HG03457 (cell line): ENCODE measurements at regions not wholly inside any gene's neighbourhood (a gene's known extent, or its start where the extent isn't known, plus 50 kb on each side); places are given as distances from the start of the nearest gene placed in this dataset.

Source experiments
- ATAC-seq: cut with Tn5 transposase; IDR thresholded peaks from one replicate; pipeline ENCODE4 v1.9.1; 2021; ENCODE audit warnings: moderate number of reproducible peaks; ENCODE audit not compliant: unreplicated experiment

GRCh38 chr11:121755906-121756305 lies 303.1 kb upstream of the SORL1-AS1 start:
- ATAC-seq = no peak

GRCh38 chr11:121755191-121755590 lies 302.4 kb upstream of the SORL1-AS1 start:
- ATAC-seq = no peak

DNA sequence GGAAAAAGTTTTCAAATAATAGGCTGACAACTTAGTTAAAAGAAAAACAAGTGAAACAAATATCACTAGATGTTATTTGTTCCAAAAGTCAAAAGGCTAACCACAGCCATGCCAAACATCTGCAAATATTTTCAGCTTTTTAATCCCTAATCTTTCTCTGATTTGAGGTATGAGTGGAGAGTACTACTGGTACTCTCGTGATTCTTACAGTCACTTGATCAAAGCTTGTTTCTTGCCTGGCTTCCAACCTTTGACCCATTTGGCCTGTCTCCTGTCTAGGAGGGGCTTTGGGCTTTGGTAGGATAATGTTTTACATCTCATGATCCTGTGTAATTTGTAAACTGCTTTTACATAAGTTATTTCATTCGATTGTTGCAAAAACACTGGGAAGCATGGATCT lies 301.8 kb upstream of the SORL1-AS1 start:
- no peak for ATAC-seq

GRCh38 chr11:121749691-121750090 lies 296.9 kb upstream of the SORL1-AS1 start:
- ATAC-seq = no peak

GRCh38 chr11:121748068-121748467 lies 295.3 kb upstream of the SORL1-AS1 start:
- no peak for ATAC-seq

GRCh38 chr11:121743285-121743684 lies 290.5 kb upstream of the SORL1-AS1 start:
- ATAC-seq = no peak

GRCh38 chr11:121741761-121742361 lies 289.1 kb upstream of the SORL1-AS1 start:
- no peak for ATAC-seq

DNA sequence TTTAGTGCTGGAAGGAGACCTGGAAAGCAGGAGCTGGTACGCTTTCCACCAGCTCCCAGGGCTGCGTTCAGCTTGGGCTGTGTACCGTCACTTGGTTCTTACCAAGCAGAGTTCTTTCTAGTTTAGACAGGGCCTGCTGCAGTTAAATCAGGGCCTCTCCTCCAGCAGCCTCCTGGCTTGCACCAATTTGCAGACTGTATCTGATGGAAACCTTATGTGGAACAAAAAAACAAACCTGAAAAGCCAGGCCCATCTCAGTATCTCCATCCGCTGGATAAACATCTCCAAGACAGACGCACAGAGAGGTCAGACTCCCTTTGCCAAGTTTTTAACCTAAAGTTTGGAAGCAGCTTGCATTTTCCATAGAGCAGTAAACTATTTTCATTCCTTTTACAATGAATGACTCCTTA lies 288.6 kb upstream of the SORL1-AS1 start:
- ATAC-seq = no peak

GRCh38 chr11:121740902-121741301 lies 288.1 kb upstream of the SORL1-AS1 start:
- ATAC-seq = no peak

DNA sequence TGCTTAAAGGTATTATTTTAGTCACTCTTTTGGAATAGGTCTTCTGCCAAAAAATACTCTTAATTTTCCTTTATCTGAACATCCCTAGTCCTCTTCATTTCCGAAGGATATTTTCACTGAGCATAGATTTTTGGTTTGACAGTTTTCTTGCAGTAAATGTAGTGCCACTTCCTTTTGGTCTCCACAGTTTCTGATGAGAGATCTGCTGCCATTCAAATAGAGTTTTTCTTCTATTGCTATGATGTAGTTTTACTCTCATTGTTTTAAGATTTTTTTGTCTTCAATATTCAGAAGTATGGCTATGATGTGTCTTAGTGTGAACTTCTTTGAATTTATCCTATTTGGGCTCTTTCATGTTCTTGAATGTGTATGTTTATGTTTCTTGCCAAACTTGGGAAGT lies 281.1 kb upstream of the SORL1-AS1 start:
- no peak for ATAC-seq

DNA sequence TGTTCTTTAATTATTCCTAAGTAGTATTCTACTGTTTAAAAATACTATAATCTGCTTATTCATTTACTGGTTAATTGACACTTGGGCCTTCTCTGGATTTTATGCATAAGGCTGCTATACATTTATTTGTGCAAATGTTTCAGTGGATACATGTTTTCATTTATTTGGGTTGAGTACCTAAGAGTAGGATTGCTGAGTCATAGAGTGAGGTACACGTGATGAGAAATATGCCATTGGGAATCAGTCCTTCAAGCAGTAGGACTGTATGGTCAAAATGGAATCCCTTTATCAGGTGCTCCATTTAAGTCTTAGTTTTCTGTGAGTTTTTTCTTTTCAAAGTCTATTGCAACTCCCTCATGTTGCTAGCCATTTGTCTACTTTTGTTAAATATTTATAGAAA lies 275.2 kb upstream of the SORL1-AS1 start:
- no peak for ATAC-seq

GRCh38 chr11:121723246-121723741 lies 270.5 kb upstream of the SORL1-AS1 start:
- ATAC-seq = no peak

GRCh38 chr11:121722431-121723245 lies 269.9 kb upstream of the SORL1-AS1 start:
- ATAC-seq = no peak

DNA sequence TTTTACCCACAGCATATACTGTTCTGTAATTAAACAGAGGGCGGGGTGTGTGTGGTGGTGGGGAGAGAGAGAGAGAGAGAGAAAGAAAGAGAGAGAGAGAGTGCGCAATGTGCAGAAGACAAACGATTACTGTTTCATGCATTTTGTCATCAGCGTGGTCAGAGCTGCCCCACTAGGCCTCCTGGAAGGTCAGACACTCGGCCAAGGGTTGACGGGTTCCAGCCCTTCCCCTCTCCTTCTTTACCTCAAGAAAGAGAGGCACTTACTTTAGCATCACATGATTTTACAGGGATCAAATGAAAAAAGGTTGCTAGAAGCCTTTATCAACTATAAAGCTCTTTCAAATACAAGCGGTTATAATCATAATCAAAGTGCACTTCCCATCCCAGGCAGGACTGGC lies 269.2 kb upstream of the SORL1-AS1 start:
- no peak for ATAC-seq

- no peak for ATAC-seq
These were observed 268.7 kb upstream of the SORL1-AS1 start for GRCh38 chr11:121721448-121721847.

GRCh38 chr11:121717296-121717695 lies 264.5 kb upstream of the SORL1-AS1 start:
- ATAC-seq = no peak

DNA sequence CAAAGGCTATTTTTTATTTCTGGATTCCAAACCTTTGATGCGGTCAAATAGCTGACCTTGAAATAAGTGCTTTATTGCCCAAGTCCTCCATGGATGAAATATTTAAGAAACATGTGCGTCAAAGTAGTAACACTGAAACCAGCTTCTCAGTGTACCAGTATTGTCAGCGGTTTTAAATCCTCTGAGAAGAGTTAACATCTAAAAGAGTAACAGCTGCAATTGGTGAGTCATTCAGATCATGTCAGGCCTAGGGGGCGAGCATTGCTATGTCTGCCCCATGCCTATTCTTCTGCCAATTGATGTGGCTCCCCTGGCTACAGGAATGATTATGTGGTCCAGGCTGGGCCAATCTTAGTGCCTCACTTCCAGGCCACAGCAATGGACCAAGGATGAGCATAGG lies 263.3 kb upstream of the SORL1-AS1 start:
- ATAC-seq = no peak

DNA sequence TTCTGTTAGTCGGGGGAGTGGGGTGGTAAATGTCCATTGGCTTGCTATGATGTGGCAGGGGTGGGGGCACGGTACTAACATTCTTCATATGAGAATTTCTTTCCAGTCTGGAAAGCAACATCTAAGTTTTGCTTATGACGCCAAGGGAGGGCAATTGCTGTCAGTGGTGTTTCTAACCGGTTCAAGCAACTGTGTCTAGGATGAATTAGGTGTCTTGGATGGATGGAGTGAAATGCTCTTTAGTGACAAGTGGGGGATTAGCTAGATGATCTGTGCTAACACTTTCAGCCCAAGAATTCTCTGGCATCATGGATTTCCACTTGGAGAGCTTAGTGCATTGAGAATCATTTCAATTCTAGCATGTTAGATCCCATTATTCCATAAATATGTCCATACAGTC lies 262.6 kb upstream of the SORL1-AS1 start:
- no peak for ATAC-seq

DNA sequence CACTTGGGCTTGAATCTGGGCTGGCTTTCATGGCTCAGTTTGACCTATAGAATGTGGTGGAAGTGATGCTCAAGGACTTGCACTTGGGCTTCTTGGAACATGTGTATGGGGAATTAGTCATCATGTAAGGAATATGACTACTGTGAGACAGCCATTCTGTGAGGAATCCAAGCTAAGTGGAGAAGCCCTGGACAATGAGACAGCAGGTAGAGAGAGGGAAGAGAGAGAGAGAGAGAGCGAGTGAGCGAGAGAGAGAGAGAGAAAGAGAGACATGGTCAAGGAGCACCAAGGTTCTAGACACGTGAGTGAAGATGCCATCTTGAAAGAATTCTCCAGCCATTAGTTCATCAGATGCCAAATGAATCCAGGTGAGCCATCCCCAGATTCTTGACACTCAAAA lies 261.6 kb upstream of the SORL1-AS1 start:
- no peak for ATAC-seq

- ATAC-seq = no peak
These were observed 259.2 kb upstream of the SORL1-AS1 start for GRCh38 chr11:121711939-121712338.

DNA sequence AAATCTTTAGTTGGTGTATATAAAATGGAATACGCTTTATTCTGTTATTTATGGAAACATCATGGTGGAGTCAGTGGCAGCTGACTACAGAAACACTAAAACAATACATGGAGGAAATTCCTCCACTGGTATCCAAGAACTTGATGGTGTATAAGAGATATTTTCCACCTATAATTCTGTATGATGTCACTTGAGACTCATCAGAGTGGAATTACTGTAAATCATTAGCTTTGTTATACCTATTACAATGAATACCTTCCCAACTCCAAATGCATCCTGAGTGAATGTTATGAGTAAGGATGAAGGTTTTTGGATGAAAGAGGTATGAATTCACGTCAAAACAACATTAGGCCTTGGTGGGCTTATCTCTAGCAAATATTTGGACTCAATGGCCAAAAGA lies 258.5 kb upstream of the SORL1-AS1 start:
- no peak for ATAC-seq

GRCh38 chr11:121706884-121707420 lies 254.2 kb upstream of the SORL1-AS1 start:
- ATAC-seq = no peak
